ENCODE measurements at regions not wholly inside any gene's neighbourhood (a gene's known extent, or its start where the extent isn't known, plus 50 kb on each side); places are given as distances from the start of the nearest gene placed in this dataset.

GRCh38 chr3:72067721-72068120, 282.8 kb upstream of the PROK2 start:
- no peaks in the 10 kb centered on the region for H3K36me3 ChIP-seq (ENCODE audit: control insufficient read depth in 2 of 2, extremely low read depth in 1 of 2, insufficient read depth in 2 of 2, low read length in 2 of 2)
- FAIRE-seq (no peak), DNase-seq (ENCODE audit: low read depth, low spot score) (no peak)
- H3K4me3 ChIP-seq (replicated peaks in 1 of 3; ENCODE audit: insufficient read depth in 1 of 3, low read depth in 1 of 3, low read length in 3 of 3), result no peak overlapping the region
- TF ChIP-seq FOS (IDR thresholded peaks at IDR 0.05; ENCODE audit: borderline replicate concordance, insufficient read depth, low read length), result no peak
- no peak for TF ChIP-seq POLR2AphosphoS5 (IDR thresholded peaks at IDR 0.05; ENCODE audit: insufficient read depth, low read depth, low read length)
- TF ChIP-seq JUN (IDR thresholded peaks at IDR 0.05; ENCODE audit: borderline replicate concordance, insufficient read depth, insufficient read length, low read depth), result no peak
- no peak for TF ChIP-seq POLR2A (IDR thresholded peaks at IDR 0.05; ENCODE audit: low read depth, low read length)
- no peak for TF ChIP-seq EZH2 (IDR thresholded peaks at IDR 0.05; ENCODE audit: borderline replicate concordance, low read depth, low read length, severe bottlenecking)
- intact Hi-C loops (cut with micrococcal nuclease), result no loop called here
- H3K79me2 ChIP-seq (ENCODE audit: control insufficient read depth, insufficient read depth, low read length), result no peaks in the 10 kb centered on the region
- no peak overlapping the region for H3K9ac ChIP-seq (replicated peaks; ENCODE audit: extremely low read depth, insufficient read depth, low read length)
- ChIA-PET POLR2A (no interaction called here), CTCF (no interaction called here)
- no peak overlapping the region for H3K4me2 ChIP-seq (ENCODE audit: insufficient read depth, low read length)
- H3K9me1 ChIP-seq (replicated peaks; ENCODE audit: control insufficient read depth, extremely low read depth, insufficient read depth, low read length), result no peaks in the 10 kb centered on the region
- BruUV-seq (replicated peaks), result no TSS peak
- H2AFZ ChIP-seq (ENCODE audit: low read depth, low read length), result no peak overlapping the region
- dilution Hi-C loops (cut with MboI; ENCODE audit: extremely low pct_ligation_motif_present, low sequenced_read_pairs), result no loop called here
- H3K27me3 ChIP-seq (ENCODE audit: control insufficient read depth in 2 of 2, insufficient read depth in 2 of 2, low read length in 2 of 2), result peaks cover 0 to 2% of the 10 kb centered on the region in 2 experiments
- H4K20me1 ChIP-seq (replicated peaks; ENCODE audit: control insufficient read depth, extremely low read depth, insufficient read depth, low read length), result no peaks in the 10 kb centered on the region
- no peak overlapping the region for H3K27ac ChIP-seq (ENCODE audit: insufficient read depth, low read depth, low read length)
- no peaks in the 10 kb centered on the region for H3K4me1 ChIP-seq (ENCODE audit: control insufficient read depth, extremely low read depth, insufficient read depth, low read length)
- H3K9me3 ChIP-seq (replicated peaks; ENCODE audit: control insufficient read depth, insufficient read depth, low read length), result no peaks in the 10 kb centered on the region

- Histone ChIP-seq H3K27me3 (ENCODE audit: control insufficient read depth in 2 of 2, insufficient read depth in 2 of 2, low read length in 2 of 2) (no peaks in the 10 kb centered on the region), H3K4me2 (ENCODE audit: insufficient read depth, low read length) (no peak overlapping the region), H3K36me3 (ENCODE audit: control insufficient read depth in 2 of 2, extremely low read depth in 1 of 2, insufficient read depth in 2 of 2, low read length in 2 of 2) (no peaks in the 10 kb centered on the region), H3K9me3 (replicated peaks; ENCODE audit: control insufficient read depth, insufficient read depth, low read length) (no peaks in the 10 kb centered on the region), H3K79me2 (ENCODE audit: control insufficient read depth, insufficient read depth, low read length) (no peaks in the 10 kb centered on the region), H3K9ac (replicated peaks; ENCODE audit: extremely low read depth, insufficient read depth, low read length) (no peak overlapping the region), H3K4me1 (ENCODE audit: control insufficient read depth, extremely low read depth, insufficient read depth, low read length) (no peaks in the 10 kb centered on the region), H3K27ac (ENCODE audit: insufficient read depth, low read depth, low read length) (no peak overlapping the region), H3K4me3 (replicated peaks in 1 of 3; ENCODE audit: insufficient read depth in 1 of 3, low read depth in 1 of 3, low read length in 3 of 3) (no peak overlapping the region), H3K9me1 (replicated peaks; ENCODE audit: control insufficient read depth, extremely low read depth, insufficient read depth, low read length) (no peaks in the 10 kb centered on the region), H4K20me1 (replicated peaks; ENCODE audit: control insufficient read depth, extremely low read depth, insufficient read depth, low read length) (no peaks in the 10 kb centered on the region), H2AFZ (ENCODE audit: low read depth, low read length) (no peak overlapping the region)
- dilution Hi-C loops (cut with MboI; ENCODE audit: extremely low pct_ligation_motif_present, low sequenced_read_pairs) (no loop called here), intact Hi-C loops (cut with micrococcal nuclease) (no loop called here)
- ChIA-PET POLR2A (no interaction called here), CTCF (no interaction called here)
- BruUV-seq (replicated peaks), result no TSS peak
- TF ChIP-seq FOS (IDR thresholded peaks at IDR 0.05; ENCODE audit: borderline replicate concordance, insufficient read depth, low read length), result no peak
- TF ChIP-seq POLR2A (IDR thresholded peaks at IDR 0.05; ENCODE audit: low read depth, low read length), result no peak
- no peak for TF ChIP-seq GATA2 (IDR thresholded peaks at IDR 0.05; ENCODE audit: insufficient read depth, insufficient read length, low read depth, low read length)
- TF ChIP-seq CTCF (IDR thresholded peaks at IDR 0.05; ENCODE audit: extremely low read depth in 1 of 2, insufficient read depth in 1 of 2, low read depth in 1 of 2, low read length in 2 of 2), result no peak
- no peak for TF ChIP-seq MYC (IDR thresholded peaks at IDR 0.05; ENCODE audit: low read depth, low read length)
- no peak for TF ChIP-seq MAX (IDR thresholded peaks at IDR 0.05; ENCODE audit: insufficient read depth, insufficient read length)
- TF ChIP-seq EZH2 (IDR thresholded peaks at IDR 0.05; ENCODE audit: borderline replicate concordance, low read depth, low read length, severe bottlenecking), result no peak
- no peak for TF ChIP-seq POLR2AphosphoS5 (IDR thresholded peaks at IDR 0.05; ENCODE audit: insufficient read depth, low read depth, low read length)
- TF ChIP-seq JUN (IDR thresholded peaks at IDR 0.05; ENCODE audit: borderline replicate concordance, insufficient read depth, insufficient read length, low read depth), result no peak
- FAIRE-seq, result no peak
- no peak for DNase-seq (ENCODE audit: low read depth, low spot score)
These were observed 281.1 kb upstream of the PROK2 start for GRCh38 chr3:72065872-72066641.

All from endothelial cell of umbilical vein (primary cell).